GM10248 (cell line): ENCODE measurements at regions not wholly inside any gene's neighbourhood (a gene's known extent, or its start where the extent isn't known, plus 50 kb on each side); places are given as distances from the start of the nearest gene placed in this dataset.
"Not testable (repeated sequence)": the region's sequence is repeated elsewhere in the genome, so short reads cannot be mapped to it uniquely, and the experiment has no call there.

Source experiments
- CTCF ChIA-PET: fragments of 300-600 bp; sonication (Branson Sonifier 250); formaldehyde crosslinking; extraction: SDS; loops from one replicate; lab custom pipeline; 2021; ENCODE audit warnings: antibody characterized with exemption; lab: Yijun Ruan, JAX
- POLR2A ChIA-PET: fragments of 350-650 bp; sonication (Branson Sonifier 250); formaldehyde crosslinking; extraction: SDS; loops from one replicate; lab custom pipeline; 2020; ENCODE audit warnings: antibody characterized with exemption; lab: Yijun Ruan, JAX
- DNase-seq: peaks from one replicate; pipeline ENCODE4 v3.0.0; 2012; ENCODE audit errors: extremely low spot score
- CTCF ChIP-seq: IDR thresholded peaks from 2 replicates; pipeline ENCODE4 v1.5.1; 2012; ENCODE audit warnings: mild to moderate bottlenecking, low read depth; ENCODE audit errors: extremely low read depth, missing control alignments, control extremely low read depth

GRCh38 chrX:117843749-117844148, 272.9 kb downstream of the KLHL13 start:
- POLR2A ChIA-PET: no interaction called here
- CTCF ChIA-PET: no interaction called here
- no peak for TF ChIP-seq CTCF
- DNase-seq: no peak

GRCh38 chrX:117840645-117841044, 276.0 kb downstream of the KLHL13 start:
- TF ChIP-seq CTCF: no peak
- ChIA-PET POLR2A (no interaction called here), CTCF (no interaction called here)
- no peak for DNase-seq

GRCh38 chrX:117839544-117839943, 277.1 kb downstream of the KLHL13 start:
- TF ChIP-seq CTCF: no peak
- CTCF ChIA-PET: interaction anchor here (1.2 kb wide), 1 partner anchor 11 kb away, joined by 3 read pairs; no protein-coding TSS in a partner anchor
- DNase-seq: no peak
- POLR2A ChIA-PET: no interaction called here

- TF ChIP-seq CTCF: no peak
- ChIA-PET POLR2A (no interaction called here), CTCF (interaction anchor here (1.2 kb wide), 1 partner anchor 12 kb away, joined by 3 read pairs; no protein-coding TSS in a partner anchor)
- DNase-seq: no peak
These were observed 277.9 kb downstream of the KLHL13 start for GRCh38 chrX:117838581-117839331.

GRCh38 chrX:117835034-117835433, 281.6 kb downstream of the KLHL13 start:
- POLR2A ChIA-PET: no interaction called here
- DNase-seq: no peak
- TF ChIP-seq CTCF: no peak
- CTCF ChIA-PET: no interaction called here

- ChIA-PET POLR2A (no interaction called here), CTCF (no interaction called here)
- no peak for TF ChIP-seq CTCF
- no peak for DNase-seq
These were observed 282.5 kb downstream of the KLHL13 start for GRCh38 chrX:117834076-117834475.

- DNase-seq, POLR2A ChIA-PET, CTCF ChIA-PET: not testable (repeated sequence)
These were observed 295.1 kb downstream of the KLHL13 start for GRCh38 chrX:117821472-117821871.
